SH-SY5Y (cell line): ENCODE measurements at regions not wholly inside any gene's neighbourhood (a gene's known extent, or its start where the extent isn't known, plus 50 kb on each side); places are given as distances from the start of the nearest gene placed in this dataset.

Source experiments
- GATA2 ChIP-seq: IDR thresholded peaks from 2 replicates; pipeline ENCODE4 v1.6.1; 2011; ENCODE audit warnings: mild to moderate bottlenecking, low read depth, low read length
- GATA3 ChIP-seq: IDR thresholded peaks from 2 replicates; pipeline ENCODE4 v1.6.1; 2011; ENCODE audit warnings: low read depth, mild to moderate bottlenecking, low read length, moderate library complexity

GRCh38 chr14:65159281-65160062 lies 57.2 kb upstream of the MAX start:
- TF ChIP-seq GATA2: no peak
- no peak for TF ChIP-seq GATA3
